HG03108 (cell line): ENCODE measurements at regions not wholly inside any gene's neighbourhood (a gene's known extent, or its start where the extent isn't known, plus 50 kb on each side); places are given as distances from the start of the nearest gene placed in this dataset.
A peak's percentile ranks its signal among the peaks of the same experiment; 100 is the strongest.
"Not testable (repeated sequence)": the region's sequence is repeated elsewhere in the genome, so short reads cannot be mapped to it uniquely, and the experiment has no call there.

Experiments
- ATAC-seq: cut with Tn5 transposase; IDR thresholded peaks from one replicate; pipeline ENCODE4 v1.9.1; 2021; ENCODE audit warnings: moderate library complexity; ENCODE audit not compliant: unreplicated experiment

GRCh38 chr1:232579958-232580941, 49.7 kb downstream of the SIPA1L2 start:
- no peak for ATAC-seq

- ATAC-seq: no peak
These were observed 50.5 kb downstream of the SIPA1L2 start for GRCh38 chr1:232579466-232579865.

- ATAC-seq: peak; percentile 78
These were observed 51.2 kb downstream of the SIPA1L2 start for GRCh38 chr1:232578651-232579195.

GRCh38 chr1:232577772-232578171, 52.2 kb downstream of the SIPA1L2 start:
- ATAC-seq: no peak

- no peak for ATAC-seq
These were observed 53.4 kb downstream of the SIPA1L2 start for GRCh38 chr1:232576537-232576936.

GRCh38 chr1:232575763-232576040, 54.2 kb downstream of the SIPA1L2 start:
- ATAC-seq: no peak

GRCh38 chr1:232574889-232575762, 54.8 kb downstream of the SIPA1L2 start:
- no peak for ATAC-seq

- ATAC-seq: no peak
These were observed 55.9 kb downstream of the SIPA1L2 start for GRCh38 chr1:232574077-232574476.

GRCh38 chr1:232571523-232571922, 58.4 kb downstream of the SIPA1L2 start:
- no peak for ATAC-seq

- ATAC-seq: no peak
These were observed 59.9 kb downstream of the SIPA1L2 start for GRCh38 chr1:232570007-232570406.

GRCh38 chr1:232569554-232569921, 60.4 kb downstream of the SIPA1L2 start:
- not testable (repeated sequence) for ATAC-seq

GRCh38 chr1:232568906-232569553, 60.9 kb downstream of the SIPA1L2 start:
- no peak for ATAC-seq

- ATAC-seq: no peak
These were observed 61.5 kb downstream of the SIPA1L2 start for GRCh38 chr1:232568331-232568852.

- no peak for ATAC-seq
These were observed 63.8 kb downstream of the SIPA1L2 start for GRCh38 chr1:232566093-232566492.

- no peak for ATAC-seq
These were observed 67.0 kb downstream of the SIPA1L2 start for GRCh38 chr1:232562855-232563510.

GRCh38 chr1:232561381-232561780, 68.6 kb downstream of the SIPA1L2 start:
- ATAC-seq: no peak

- ATAC-seq: no peak
These were observed 69.0 kb downstream of the SIPA1L2 start for GRCh38 chr1:232560940-232561339.

GRCh38 chr1:232558954-232559353, 71.0 kb downstream of the SIPA1L2 start:
- no peak for ATAC-seq

GRCh38 chr1:232557502-232558191, 72.3 kb downstream of the SIPA1L2 start:
- no peak for ATAC-seq

- no peak for ATAC-seq
These were observed 72.8 kb downstream of the SIPA1L2 start for GRCh38 chr1:232557096-232557495.
